HCT116 (cell line): ENCODE measurements at regions not wholly inside any gene's neighbourhood (a gene's known extent, or its start where the extent isn't known, plus 50 kb on each side); places are given as distances from the start of the nearest gene placed in this dataset.

ENCODE experiments used
- CTCF ChIP-seq, 3 experiments: fragments of 200-600 bp in 1 of 3; sonication (generic) in 1 of 3; IDR thresholded peaks in 2 of 3; conservative IDR thresholded peaks in 1 of 3; 2 replicates each; pipeline ENCODE4 v1.5.1; 2012 to 2017; ENCODE audit warnings: low read depth in 2 of 3, low read length in 2 of 3, antibody characterized with exemption in 1 of 3, borderline replicate concordance in 1 of 3, control low read depth in 1 of 3, mild to moderate bottlenecking in 1 of 3, mixed read lengths in 1 of 3, mixed run types in 1 of 3, moderate library complexity in 1 of 3; ENCODE audit not compliant: insufficient read depth in 1 of 3
- EZH2 ChIP-seq: fragments of 200-600 bp; sonication (generic); IDR thresholded peaks from 2 replicates; pipeline ENCODE4 v1.6.1; 2017; ENCODE audit warnings: antibody characterized with exemption, mixed run types
- EZH2phosphoT487 ChIP-seq: fragments of 200-600 bp; IDR thresholded peaks from 2 replicates; pipeline ENCODE4 v1.6.1; 2018; ENCODE audit warnings: antibody characterized with exemption, borderline replicate concordance
- FOSL1 ChIP-seq: IDR thresholded peaks from 2 replicates; pipeline ENCODE4 v1.6.1; 2012; ENCODE audit warnings: low read depth
- POLR2A ChIP-seq: IDR thresholded peaks from 2 replicates; pipeline ENCODE4 v1.7.0; 2011; ENCODE audit warnings: borderline replicate concordance; ENCODE audit not compliant: insufficient read depth, insufficient read length; ENCODE audit errors: extremely low read depth
- POLR2AphosphoS5 ChIP-seq: IDR thresholded peaks from 2 replicates; pipeline ENCODE4 v1.6.1; 2011; ENCODE audit warnings: mild to moderate bottlenecking, low read depth, low read length, moderate library complexity
- RAD21 ChIP-seq: IDR thresholded peaks from 2 replicates; pipeline ENCODE4 v1.6.1; 2012; ENCODE audit warnings: low read depth, mild to moderate bottlenecking
- SIN3A ChIP-seq: IDR thresholded peaks from 2 replicates; pipeline ENCODE4 v1.6.1; 2012; ENCODE audit warnings: low read depth

GRCh38 chr2:81290846-81291245 is 986.3 kb upstream of the LRRTM1 start:
- TF ChIP-seq SIN3A (no peak), POLR2A (no peak), CTCF (IDR thresholded peaks at IDR 0.05 in 2 of 3, conservative IDR thresholded peaks at IDR 0.05 in 1 of 3; ENCODE audit: borderline replicate concordance in 1 of 3, insufficient read depth in 1 of 3, low read depth in 2 of 3, low read length in 2 of 3) (no peak), FOSL1 (no peak), EZH2 (no peak), RAD21 (no peak), EZH2phosphoT487 (no peak), POLR2AphosphoS5 (no peak)
